Smooth muscle cell of the brain vasculature (primary cell): ENCODE measurements at regions not wholly inside any gene's neighbourhood (a gene's known extent, or its start where the extent isn't known, plus 50 kb on each side); places are given as distances from the start of the nearest gene placed in this dataset.

Source experiments
- DNase-seq: peaks from one replicate; pipeline ENCODE4 v3.0.0-alpha.2; 2012; ENCODE audit warnings: low read depth, low spot score

DNA sequence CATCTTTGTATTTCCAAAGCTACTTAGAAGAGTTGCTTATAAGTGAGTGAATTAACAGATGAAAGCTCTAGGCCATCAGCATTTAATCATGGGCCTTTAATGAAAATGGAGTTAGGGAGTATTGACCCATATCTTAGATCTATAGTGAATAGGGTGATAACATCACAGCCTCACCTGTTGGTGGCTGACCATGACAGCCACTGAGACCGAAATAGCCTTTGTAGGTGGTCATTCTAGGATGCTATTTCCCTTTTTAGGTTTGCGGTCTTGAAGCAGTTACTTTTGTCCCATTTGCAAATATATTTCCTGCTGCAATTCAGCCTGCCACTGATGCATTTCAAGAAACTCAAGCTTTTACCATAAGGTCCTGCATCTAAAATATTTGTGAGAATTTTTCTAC is 410.1 kb upstream of the LYPLAL1 start:
- no peak for DNase-seq

DNA sequence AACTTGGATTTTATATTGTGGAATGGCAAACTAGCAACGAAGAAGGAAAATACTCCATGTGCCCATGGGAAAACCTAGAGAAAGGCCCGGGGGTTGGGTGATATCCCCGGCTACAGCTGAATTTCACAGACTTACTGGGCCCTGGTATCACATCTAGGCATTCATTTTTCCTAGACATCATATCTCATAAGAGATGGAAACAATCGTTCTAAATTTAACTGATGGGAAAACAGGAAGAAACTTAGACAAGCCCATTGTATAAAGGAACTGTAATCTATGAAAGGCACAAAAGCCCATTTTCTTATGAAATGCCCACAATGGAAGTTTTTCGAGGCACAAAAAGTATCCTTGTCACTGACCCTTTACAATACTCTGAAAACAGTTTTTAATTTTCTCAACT is 407.9 kb upstream of the LYPLAL1 start:
- DNase-seq, result no peak

DNA sequence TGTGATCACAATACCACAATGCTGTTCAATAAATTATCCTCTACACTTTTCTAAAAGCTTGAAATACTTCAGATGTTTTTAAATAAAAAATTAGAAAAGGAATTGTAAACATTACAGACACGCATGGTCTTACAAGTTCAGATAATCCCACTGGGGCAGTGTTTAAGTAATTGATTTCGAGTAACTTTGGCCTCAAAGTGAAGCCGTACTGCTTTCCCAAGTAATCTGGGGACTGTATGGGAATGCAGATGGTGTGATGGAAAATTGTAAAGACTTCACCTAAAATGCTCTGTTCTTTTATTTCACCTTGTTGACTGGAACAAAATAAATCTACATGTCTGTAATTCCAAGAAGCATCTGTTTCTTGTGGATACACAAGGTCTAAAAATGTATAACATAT is 401.7 kb upstream of the LYPLAL1 start:
- DNase-seq, result no peak

DNA sequence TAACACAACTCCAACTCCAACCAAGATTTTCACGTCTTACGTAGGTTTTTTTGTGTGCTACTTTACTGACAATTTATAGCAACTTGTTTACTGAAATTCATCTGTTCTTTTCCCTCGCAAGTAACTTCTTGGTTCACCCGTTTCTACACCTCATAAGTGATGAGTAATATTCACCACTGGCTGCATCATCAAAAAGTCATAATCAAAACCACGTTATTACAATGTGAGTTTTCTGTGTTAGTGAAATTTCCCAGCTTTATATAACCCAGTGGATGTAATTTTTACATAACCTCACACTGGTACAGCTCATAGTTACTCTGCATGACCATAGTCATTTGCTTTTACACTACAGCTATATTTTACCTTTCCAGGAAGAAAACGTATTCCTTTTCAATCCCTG is 401.1 kb upstream of the LYPLAL1 start:
- DNase-seq, result no peak

DNA sequence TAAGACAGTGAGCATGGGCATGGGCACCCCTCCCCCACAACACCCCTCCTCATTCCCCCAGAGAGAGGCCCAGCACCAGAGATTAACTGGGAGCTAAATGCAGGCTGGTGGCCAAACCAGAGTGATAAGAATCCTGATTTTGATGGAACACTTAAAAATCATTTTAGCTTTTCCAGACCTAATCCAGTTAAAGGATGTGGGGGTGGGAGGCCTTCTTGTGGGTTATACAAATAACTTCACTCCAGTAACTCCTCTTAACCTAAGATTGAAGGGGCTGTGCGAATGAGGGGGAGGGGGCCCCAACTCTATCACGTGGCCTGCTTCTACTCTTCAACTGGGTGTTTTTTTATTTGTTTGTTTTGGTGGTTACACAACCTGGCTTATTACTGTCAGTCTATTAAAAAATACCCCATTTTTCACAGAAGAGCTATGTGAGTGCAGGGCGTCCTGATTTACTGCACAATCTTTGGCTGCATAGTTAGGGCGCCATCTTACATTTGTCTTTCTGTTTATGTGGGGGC is 398.1 kb upstream of the LYPLAL1 start:
- DNase-seq, result no peak

DNA sequence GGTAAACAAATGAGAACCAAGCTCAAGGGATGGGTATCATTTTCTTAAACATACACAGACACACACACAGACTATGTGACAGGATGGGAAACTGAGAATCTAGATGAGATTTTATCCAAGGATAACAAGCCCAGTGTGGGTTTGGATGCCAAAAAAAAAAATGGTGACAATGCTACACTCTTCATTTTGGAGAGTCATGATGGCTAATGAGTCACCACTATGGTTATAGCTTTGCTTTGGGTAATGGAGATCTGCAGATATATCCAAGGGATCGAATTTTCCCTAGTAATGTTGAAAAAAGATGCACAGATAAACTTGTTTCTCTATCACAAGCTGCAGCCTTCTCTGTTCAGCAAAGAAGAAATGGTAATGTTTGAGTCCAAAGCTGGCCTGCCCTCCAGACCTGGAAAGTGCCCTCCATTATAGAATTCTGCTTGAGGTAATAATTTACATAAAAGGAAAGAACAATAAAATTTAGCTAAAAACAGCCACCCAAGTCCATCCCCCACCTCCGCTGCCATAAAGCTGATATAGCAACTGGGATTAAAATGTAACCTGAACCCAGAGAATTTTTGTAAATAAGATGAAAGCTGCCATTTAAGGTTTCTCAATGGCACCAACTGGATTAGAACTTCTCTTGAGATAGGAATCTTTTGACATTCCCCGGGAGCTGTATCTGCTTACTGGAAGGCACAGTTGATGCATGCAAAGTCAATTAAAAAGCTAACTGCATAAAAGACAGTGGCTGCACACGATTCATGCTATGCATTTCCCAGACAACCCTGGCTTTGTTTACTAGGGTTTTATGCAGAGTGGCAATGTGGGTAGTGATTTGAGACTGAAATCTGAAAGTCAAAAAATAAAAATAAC is 395.2 kb upstream of the LYPLAL1 start:
- DNase-seq, result no peak

DNA sequence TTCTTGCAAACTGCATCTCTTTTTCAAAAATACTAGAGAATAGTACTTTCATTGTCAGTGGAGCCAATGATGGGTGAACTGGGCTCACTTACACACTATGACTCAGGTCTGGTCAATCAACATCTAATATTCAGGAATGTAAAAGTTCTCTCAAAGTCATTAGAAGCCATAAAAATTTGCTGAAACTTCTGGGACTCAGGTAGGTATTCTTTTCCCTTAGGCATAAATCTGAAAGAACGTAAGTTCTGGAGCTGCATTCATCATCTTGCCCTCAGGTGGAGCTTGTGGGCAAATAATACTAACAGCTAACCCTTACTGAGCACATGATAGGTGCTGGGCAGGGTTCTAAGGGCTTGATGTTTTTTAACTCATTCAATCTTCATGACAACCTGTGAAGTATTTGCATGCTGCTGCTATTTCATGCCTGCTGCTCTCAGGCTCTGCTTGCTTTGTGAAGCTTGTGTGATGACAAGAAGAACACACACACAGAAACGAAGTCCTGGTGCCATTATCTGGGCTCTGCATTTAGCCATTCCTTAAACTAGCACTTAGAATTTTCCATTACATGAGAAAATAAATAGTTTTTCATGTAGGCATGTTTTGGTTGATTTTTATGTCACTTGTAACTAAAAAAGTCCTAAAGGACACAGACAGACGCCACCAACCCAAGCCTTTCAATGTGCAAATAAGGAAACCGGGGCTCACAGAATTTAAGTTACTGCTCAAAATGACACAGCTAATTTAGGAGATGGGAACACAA is 394.2 kb upstream of the LYPLAL1 start:
- no peak for DNase-seq

DNA sequence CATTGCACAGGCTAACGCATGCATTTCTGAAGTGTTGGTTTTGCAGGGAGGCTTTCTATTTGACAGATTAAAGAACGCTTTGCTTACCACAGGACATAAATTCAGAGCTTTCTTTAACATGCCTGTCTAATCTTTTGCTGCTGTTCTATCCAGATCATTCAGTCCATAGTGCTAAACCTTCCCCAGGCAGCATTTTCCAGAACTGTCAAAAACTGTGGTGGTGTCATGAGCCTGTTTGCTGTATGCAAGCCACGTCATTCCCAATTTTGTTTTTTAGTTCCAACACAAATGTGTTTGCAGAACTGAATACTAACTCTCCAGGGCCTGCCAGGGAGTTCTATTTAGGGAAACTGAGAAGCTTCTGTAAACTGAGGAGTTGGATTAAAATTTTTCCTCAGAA is 390.5 kb upstream of the LYPLAL1 start:
- DNase-seq, result no peak

DNA sequence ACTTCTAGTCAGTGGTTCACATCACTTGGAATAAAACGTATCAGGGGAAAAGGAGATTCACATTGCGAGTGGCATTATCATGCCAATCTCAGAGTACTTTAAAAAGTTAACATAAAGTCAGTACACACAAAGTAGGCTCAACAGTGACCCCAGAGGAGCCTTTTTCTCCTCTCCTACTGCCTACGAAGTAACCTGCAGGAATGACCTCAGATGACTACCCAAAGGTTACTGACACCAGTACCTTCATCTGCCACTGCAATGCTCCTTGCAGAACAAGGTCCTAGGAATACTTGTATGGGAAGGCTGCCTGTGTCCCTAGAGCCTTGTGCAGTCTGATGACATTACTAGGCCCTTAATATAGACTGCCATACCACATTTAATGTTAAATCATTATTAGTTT is 389.8 kb upstream of the LYPLAL1 start:
- no peak for DNase-seq

DNA sequence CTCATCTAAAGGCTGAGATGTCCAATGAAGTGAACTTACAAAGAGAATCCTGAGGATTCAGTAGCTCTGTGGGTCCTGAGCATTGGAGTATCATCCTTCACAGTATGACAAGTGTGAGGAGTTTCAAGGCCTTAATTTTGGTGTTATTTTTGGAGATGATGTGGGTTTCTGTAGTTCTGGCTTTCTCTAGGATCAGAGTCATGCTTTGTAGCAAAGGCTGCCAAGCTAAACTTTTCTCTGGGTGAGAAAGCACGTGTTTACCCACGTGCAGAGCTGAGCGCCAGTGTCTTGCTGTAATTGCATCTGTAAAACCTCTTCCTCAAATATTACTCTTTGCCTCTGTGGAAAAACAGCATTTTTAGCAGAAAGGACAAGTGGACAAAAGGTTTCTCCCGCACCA is 387.8 kb upstream of the LYPLAL1 start:
- peak; percentile 81 for DNase-seq

DNA sequence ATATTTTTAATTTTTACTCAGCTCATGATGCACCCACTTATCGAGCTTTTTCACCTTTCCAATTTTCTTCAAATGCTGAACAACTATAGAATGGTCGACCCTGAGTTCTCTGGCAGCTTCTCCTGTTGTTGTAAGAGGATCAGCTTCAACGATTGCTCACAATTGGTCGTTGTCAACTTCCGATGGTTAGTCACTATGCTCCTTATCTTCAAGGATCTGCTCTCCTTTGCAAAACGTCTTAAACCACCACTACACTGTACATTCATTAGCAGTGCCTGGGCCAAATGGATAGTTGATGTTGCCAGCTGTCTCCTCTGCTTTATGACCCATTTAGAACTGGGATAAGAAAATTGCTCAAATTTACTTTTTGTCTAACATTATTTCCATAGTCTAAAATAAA is 385.9 kb upstream of the LYPLAL1 start:
- no peak for DNase-seq

DNA sequence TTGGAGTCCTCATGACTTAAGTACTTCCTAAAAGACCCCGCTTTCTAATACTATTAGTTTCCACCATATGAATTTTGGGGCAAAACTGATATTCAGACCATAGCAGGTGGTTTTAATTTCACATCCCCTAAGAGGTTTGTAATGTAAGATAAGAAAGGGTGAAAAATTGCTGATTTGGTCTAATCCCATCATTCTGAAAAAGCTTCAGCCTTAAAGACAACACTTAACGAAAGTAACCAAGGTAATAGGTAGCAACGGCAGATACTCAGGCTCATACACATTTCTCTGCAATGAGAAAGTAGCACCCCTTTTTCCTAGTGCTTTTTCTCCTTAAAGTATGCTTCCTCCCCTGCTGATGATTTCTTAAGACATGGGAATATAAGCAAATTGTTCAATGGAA is 376.9 kb upstream of the LYPLAL1 start:
- no peak for DNase-seq

DNA sequence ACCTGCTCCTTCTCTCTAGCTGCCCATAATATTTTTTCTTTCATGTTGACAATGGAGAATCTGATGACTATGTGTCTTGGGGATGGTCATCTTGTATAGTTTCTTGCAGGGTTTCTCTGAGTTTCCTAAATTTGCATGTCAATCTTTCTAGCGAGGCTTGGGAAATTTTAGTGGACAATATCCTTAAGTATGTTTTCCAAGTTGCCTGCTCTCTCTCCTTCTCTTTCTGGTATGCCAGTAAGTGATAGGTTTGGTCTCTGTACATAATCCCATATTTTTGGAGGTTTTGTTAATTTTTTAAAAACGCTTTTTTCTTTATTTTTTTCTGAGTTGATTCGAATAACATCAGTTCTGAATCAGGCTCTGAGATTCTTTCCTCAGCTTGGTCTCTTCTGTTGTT is 370.9 kb upstream of the LYPLAL1 start:
- no peak for DNase-seq

DNA sequence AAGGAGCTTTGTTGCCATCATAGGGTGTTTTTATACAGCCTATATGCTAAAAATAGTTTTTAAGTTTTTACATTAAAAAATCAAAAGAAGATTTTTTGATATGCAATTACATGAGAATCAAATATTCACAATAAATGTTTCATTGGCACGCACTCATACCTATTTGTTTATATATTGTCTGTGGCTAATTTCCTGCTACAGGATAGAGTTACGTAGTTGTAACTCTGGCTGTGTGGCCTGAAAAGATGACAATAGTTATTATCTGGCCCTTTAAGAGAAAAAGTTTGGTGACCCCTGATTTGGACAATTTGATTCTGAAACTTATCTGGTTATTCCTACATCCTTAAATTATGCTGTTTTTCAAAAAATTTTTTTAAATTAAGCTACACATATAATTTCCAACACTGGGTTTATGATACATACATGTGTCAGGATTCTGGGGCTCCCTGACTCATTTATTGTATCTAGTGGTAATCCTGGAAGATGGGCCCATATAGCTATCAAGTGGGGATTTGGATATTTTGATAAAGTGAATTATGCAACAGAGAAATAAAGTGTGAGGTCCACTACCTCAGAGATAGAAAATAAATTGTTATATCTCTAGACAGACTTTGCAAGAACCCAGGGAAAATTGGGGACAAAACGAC is 370.2 kb upstream of the LYPLAL1 start:
- no peak for DNase-seq

DNA sequence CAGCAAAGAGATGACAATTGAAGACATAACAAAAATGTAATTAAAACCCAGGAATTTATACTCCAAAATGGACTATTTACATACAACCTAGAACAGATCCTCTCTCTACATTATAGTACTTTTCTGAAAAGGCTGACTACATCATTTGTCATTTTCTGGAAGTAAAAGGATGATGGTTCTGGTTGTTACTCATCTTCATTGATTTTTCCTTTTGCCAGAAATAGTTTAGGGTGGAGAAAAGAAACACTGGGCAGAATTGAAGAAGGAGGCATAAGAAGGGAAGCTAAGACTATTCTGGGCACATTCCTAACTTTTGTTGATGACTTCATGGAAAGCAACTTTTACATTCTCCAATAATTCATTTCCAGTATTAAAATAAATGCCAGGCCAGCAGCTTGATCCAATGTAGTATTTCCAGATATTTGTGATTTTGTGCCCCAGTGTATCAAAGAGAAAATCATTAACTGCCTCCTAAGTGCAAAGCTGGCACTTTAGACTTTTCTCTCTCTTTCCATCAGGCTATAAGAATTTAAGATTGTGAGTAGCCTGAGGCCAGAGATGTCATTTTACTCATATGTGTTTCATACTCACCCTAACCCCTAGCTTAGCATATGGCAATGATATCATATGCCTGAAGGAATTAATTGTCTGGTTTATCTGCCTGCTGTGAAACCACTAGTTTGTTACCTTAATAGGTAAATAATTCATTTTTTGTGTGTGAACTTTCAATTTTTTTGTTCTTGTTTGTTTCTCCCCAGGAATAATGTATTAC is 369.5 kb upstream of the LYPLAL1 start:
- DNase-seq, result no peak

DNA sequence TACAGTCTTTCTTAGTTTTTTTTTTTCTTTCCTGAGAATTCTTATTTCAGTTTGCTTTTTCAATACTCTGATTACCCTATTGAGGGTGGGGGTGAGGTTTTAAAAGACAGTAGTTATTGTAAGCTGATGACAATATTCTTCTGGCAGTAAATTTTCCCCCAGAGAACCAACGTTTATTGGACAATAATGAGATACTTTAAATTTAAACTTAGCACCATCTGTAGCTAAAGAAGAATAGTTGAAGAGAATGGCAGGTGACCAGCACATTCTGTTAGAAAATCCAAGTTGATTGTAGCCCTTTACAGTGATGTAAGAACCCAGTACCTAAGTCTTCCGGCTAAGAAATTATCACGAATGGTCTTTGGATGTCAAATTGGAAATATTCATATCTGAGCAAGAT is 364.6 kb upstream of the LYPLAL1 start:
- no peak for DNase-seq

DNA sequence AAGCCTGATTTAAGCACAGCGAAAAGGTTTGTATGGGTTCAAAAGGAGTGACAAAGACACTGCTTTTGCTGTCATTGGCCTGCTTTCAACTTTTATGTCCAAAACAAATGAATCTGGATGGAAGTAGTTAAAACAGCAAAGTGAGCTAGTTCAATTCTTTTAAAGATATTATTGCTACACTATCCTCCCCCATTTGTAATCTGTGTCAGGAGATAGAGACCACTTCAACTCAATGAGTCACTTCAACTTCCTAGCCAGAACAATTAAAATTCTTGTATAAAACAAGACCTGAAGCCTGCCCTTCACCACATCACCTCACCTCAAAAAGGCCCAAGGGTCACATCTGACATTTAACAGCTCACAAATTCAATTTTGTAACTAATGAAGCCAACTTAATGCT is 364.1 kb upstream of the LYPLAL1 start:
- DNase-seq, result no peak

DNA sequence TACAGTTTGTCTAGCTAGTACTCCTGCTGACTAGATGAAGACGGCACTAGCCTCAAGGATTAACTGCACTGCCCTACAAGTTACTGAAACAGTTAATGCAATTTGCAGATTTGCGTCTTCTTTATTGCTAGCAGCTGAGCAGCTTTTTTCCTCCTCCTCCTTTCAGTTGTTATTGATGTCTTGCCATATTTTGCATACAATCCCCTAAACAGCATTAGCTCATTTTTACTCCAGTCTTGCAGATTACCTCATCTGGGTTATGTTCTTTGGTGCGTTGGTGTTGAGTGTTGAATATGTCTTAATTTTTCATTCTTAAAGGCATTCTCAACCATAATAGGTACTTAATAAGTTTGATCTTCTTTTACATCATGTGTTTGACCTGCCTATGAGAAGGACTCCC is 363.4 kb upstream of the LYPLAL1 start:
- DNase-seq, result no peak

DNA sequence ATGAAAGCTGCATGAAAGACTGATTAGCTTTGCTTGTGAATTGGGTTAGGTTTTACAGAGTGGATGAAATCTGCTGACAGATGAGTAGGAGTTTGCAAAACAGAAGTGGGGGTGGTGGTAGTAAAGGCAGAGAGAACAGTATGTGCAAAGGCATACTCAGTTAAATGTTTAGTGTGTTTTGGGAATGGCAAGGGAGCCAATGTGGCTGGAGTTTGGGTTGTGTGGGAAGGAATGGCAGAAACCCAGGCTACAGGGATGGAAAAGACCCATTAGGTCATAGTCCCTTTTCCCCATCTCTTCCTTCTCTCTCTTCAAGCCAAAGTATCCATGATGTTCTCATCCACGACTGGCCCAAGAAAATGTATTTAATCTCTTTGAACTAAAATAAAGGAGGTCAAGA is 362.2 kb upstream of the LYPLAL1 start:
- DNase-seq, result no peak

DNA sequence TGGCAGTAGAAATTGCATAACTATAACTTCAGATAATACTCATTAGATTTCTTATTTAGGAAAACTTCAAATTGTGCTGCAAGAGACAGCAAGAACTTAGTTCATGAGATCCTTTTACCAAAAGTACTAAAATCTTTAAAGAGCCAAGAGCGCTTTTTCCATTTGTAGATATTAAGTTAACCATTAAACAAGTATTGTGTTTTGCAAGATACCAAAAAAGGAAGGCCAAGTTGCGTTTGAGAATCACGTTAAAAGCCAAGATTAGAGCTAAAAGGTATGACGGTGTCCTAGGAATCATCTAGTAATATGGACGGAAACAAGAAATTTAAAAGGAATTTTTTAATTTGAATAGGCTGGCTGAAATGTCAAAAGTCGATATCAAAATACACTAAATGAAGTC is 361.3 kb upstream of the LYPLAL1 start:
- DNase-seq, result no peak

DNA sequence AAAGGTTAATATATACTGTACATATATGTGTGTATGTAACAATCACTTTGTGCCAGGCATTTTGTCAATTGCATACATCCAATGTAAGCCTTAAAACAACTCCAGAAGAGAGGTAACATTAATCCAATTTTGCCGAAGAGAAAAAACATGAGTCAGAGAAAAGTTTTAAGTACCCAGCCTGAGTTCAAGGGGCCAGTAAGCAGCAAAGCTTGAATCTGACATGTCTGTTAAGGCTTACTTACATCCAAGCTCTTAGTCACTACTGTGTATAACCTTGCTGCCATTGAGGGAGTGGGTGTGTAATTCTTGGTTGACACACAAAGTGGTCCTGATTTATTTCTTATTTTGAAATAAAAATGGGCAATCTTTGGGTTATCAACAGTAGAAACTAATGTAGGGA is 360.4 kb upstream of the LYPLAL1 start:
- DNase-seq, result no peak

DNA sequence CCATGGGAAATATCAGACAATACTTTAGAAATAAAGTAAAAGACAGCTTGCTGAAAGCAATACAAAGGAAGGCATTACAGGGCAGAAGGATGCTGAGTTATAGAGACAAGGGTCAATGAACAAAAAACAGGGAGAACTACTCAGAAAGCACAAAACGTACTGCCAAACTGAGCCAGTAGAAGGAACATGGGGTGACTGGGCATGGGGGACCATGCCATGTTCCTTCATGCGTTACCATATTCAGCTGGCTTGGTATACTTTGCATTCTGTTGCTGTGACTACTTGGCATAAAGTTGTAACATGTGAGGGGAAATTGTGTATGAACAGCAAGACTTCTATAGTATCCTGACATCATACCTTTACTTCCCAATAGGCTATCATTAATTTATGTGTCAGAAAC is 358.6 kb upstream of the LYPLAL1 start:
- DNase-seq, result no peak
